ENCODE measurements at regions not wholly inside any gene's neighbourhood (a gene's known extent, or its start where the extent isn't known, plus 50 kb on each side); places are given as distances from the start of the nearest gene placed in this dataset.

DNA sequence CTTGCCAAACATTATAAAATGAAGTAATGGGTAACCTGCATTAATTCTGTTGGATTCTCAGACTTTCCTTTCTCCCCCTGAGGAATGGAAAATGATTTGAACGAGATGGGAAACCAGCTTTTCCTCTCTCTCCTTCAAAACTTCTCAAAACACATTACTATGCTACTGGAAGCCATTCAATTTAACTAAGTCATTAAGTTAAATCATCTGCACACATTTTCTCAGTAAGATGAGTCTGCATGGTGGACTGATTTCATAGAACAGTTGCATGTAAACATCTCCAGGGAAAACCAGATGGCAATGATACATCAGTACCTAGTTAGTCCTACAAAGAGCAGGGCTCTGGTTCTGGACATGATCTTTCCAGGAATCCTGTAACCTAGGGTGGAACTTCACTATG, 59.9 kb downstream of the BMP4 start:
- DNase-seq: no peak
- WGBS (ENCODE audit: insufficient coverage, low lambda C conversion rate): 60% methylated on average over 1 of the region's 1 CpG
- Histone ChIP-seq H3K4me1 (ENCODE audit: control insufficient read depth, insufficient read depth, low read length) (no peaks in the 10 kb centered on the region), H3K36me3 (ENCODE audit: control insufficient read depth, insufficient read depth, low read length) (no peaks in the 10 kb centered on the region), H3K4me3 (ENCODE audit: low read length) (no peak overlapping the region), H3K27ac (ENCODE audit: low read length) (no peak overlapping the region), H3K9me3 (ENCODE audit: control insufficient read depth, low read depth, low read length) (no peaks in the 10 kb centered on the region), H3K27me3 (ENCODE audit: control insufficient read depth, insufficient read depth, low read length) (no peaks in the 10 kb centered on the region)

DNA sequence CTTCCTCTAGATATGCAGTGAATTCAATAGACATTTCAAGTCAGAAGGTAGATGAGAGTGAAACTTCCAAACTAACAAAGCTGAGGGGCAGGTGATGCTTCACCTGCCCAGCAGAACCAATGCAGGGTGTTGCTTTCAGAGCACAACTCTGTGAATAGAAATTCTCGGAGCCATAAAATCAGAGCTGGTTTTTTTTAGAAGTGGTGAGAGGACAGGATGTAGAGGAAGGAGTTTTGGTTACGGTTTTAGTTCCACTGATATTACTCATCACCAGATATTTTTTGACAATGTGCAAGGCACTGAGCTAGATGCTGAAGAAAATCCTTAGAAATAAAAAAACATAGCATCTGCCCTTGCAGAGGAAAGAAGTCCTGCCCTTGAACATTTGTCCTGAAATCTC, 62.2 kb downstream of the BMP4 start:
- H3K9me3 ChIP-seq (ENCODE audit: control insufficient read depth, low read depth, low read length): no peaks in the 10 kb centered on the region
- no peak overlapping the region for H3K4me3 ChIP-seq (ENCODE audit: low read length)
- H3K36me3 ChIP-seq (ENCODE audit: control insufficient read depth, insufficient read depth, low read length): no peaks in the 10 kb centered on the region
- peaks cover 10% of the 10 kb centered on the region for H3K4me1 ChIP-seq (ENCODE audit: control insufficient read depth, insufficient read depth, low read length)
- no peak for DNase-seq
- no peaks in the 10 kb centered on the region for H3K27me3 ChIP-seq (ENCODE audit: control insufficient read depth, insufficient read depth, low read length)
- no peak overlapping the region for H3K27ac ChIP-seq (ENCODE audit: low read length)
- no CpG with 5 or more reads among the region's 2 CpGs for WGBS (ENCODE audit: insufficient coverage, low lambda C conversion rate)

DNA sequence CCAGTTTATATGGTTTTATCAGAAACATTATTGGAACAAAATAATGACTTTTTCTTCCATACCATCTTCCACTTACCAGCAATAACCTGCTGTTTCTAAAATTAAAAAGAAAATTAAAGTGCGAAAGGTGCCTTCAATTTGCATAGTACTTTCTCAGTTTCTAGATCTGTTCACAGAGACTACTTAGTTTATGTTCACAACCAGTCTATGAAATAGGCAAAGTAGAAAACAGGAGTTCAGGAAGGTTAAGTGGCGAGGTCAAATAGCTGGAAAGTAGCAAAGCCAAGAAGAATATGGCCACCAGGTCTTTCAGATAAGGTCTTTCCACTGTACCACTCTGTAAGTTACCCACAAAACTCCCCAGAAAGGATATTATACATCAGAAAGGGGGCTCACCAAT, 63.3 kb downstream of the BMP4 start:
- Histone ChIP-seq H3K4me3 (ENCODE audit: low read length) (no peak overlapping the region), H3K36me3 (ENCODE audit: control insufficient read depth, insufficient read depth, low read length) (no peaks in the 10 kb centered on the region), H3K27me3 (ENCODE audit: control insufficient read depth, insufficient read depth, low read length) (no peaks in the 10 kb centered on the region), H3K9me3 (ENCODE audit: control insufficient read depth, low read depth, low read length) (no peaks in the 10 kb centered on the region), H3K27ac (ENCODE audit: low read length) (no peak overlapping the region), H3K4me1 (ENCODE audit: control insufficient read depth, insufficient read depth, low read length) (peaks cover 14% of the 10 kb centered on the region)
- WGBS (ENCODE audit: insufficient coverage, low lambda C conversion rate): no CpG with 5 or more reads among the region's 2 CpGs
- DNase-seq: no peak

DNA sequence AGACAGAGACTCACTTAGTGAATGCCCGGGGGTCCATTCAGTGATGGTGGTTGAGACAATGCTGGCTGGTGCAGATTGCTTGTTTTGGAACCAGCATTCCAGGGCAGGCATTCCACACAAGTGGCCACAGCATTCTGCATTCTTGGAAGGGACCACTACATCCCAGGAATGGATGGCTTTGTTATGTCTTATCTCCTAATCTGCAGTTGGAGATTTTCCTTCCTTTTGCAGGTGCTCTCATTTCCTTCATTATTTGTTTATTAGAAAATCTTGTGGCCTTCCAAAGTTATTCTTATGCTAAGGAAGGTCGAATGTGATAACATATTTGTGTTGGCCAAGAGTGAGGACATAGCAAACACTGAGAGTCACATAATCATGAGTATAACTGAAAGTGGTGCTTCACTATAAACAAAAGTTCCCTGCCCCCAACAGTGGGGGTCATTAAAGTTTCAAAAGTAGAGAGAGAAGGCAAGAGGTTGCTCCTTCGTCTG, 66.0 kb downstream of the BMP4 start:
- no peak overlapping the region for H3K27ac ChIP-seq (ENCODE audit: low read length)
- no peaks in the 10 kb centered on the region for H3K36me3 ChIP-seq (ENCODE audit: control insufficient read depth, insufficient read depth, low read length)
- H3K4me3 ChIP-seq (ENCODE audit: low read length): no peak overlapping the region
- H3K27me3 ChIP-seq (ENCODE audit: control insufficient read depth, insufficient read depth, low read length): no peaks in the 10 kb centered on the region
- H3K9me3 ChIP-seq (ENCODE audit: control insufficient read depth, low read depth, low read length): no peaks in the 10 kb centered on the region
- no CpG with 5 or more reads among the region's 3 CpGs for WGBS (ENCODE audit: insufficient coverage, low lambda C conversion rate)
- no peak for DNase-seq
- H3K4me1 ChIP-seq (ENCODE audit: control insufficient read depth, insufficient read depth, low read length): peaks cover 25% of the 10 kb centered on the region

DNA sequence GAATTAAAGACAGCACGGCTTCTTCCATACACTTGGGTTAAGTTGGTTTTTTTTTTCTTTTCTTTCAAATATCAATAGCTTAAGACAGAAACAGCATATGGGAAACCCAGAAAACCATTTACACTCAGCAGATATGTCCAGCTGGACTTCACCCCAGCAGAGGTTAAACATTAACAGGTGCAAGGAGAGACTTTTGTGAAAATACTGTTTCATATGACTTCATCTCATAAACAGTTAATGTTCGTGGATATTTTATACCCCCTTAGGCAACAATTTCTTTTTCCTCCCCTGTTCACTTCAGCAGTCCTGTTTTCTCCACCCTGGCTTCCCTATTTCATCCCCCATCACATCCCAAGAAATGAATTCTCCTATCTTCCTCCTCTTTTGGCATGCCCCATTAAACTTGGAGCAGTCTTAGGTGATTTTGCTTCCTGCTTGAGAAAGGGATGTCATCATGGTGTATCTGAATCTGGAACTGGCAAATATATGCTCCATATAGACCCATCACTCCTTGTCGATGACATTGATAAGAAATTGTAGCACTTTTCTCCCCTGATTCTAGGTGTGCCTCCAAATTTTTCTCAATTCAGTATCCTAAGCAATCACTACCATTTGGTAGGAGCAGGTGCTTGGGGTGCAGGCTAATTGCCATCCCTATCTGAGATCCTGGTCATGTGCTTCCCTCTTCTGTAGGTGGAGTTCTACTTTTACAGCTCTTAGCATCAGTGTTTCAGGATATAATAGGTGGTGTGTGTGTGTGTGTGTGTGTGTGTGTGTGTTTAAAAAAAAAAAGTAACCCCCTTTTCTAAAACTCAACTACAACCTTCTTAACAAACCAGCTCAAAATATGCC, 67.9 kb downstream of the BMP4 start:
- no peaks in the 10 kb centered on the region for H3K36me3 ChIP-seq (ENCODE audit: control insufficient read depth, insufficient read depth, low read length)
- no peak overlapping the region for H3K4me3 ChIP-seq (ENCODE audit: low read length)
- H3K4me1 ChIP-seq (ENCODE audit: control insufficient read depth, insufficient read depth, low read length): peaks cover 25% of the 10 kb centered on the region
- DNase-seq: peak; percentile 73 to 95
- 38% methylated on average over 1 of the region's 3 CpGs for WGBS (ENCODE audit: insufficient coverage, low lambda C conversion rate)
- peak overlapping the region; percentile 95 for H3K27ac ChIP-seq (ENCODE audit: low read length)
- no peaks in the 10 kb centered on the region for H3K27me3 ChIP-seq (ENCODE audit: control insufficient read depth, insufficient read depth, low read length)
- no peaks in the 10 kb centered on the region for H3K9me3 ChIP-seq (ENCODE audit: control insufficient read depth, low read depth, low read length)

DNA sequence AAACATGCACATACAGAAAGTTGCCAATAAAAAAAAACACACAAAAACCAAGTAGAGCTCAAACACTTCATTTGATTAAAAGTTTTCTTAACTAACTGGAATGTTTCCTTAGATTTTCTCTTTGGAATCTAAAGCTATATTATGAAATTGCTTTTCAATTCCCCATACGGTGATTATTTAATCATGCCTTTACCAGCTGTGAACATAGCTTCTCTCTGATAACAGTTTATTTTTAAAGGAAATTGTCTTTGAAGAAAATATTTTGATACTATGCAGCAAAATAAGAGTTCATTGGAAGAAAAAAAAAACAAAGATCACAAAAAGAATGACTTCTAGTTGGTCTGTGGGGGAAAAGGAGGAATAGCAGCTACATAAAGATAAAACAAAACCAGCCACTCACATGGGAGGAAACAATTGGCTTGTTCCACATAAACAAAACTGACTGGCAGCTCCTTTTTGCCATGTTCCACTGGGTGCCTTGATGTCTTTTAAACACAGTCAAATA, 71.4 kb downstream of the BMP4 start:
- H3K27ac ChIP-seq (ENCODE audit: low read length): no peak overlapping the region
- DNase-seq: no peak
- H3K9me3 ChIP-seq (ENCODE audit: control insufficient read depth, low read depth, low read length): no peaks in the 10 kb centered on the region
- WGBS (ENCODE audit: insufficient coverage, low lambda C conversion rate): no CpG with 5 or more reads among the region's 1 CpG
- H3K36me3 ChIP-seq (ENCODE audit: control insufficient read depth, insufficient read depth, low read length): no peaks in the 10 kb centered on the region
- H3K4me3 ChIP-seq (ENCODE audit: low read length): no peak overlapping the region
- H3K4me1 ChIP-seq (ENCODE audit: control insufficient read depth, insufficient read depth, low read length): peaks cover 37% of the 10 kb centered on the region
- H3K27me3 ChIP-seq (ENCODE audit: control insufficient read depth, insufficient read depth, low read length): no peaks in the 10 kb centered on the region

DNA sequence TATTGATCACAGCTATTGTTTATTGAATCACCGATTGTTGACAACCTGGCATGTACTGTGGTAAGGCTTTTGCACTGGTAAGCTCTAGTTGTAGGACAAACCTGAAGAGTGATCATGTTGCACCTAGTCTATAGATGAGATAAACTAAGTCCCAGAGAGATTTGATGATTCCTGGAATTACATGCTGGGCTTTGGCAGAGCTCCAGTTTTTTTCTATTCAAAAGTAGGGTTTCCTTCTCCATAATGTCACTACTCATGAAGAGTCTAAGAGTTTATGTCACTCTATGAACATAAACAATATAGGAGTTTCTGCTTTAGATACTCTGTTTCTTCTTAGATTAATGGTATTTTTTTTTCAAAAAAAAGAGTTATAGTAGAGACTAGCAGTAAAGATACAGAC, 72.0 kb downstream of the BMP4 start:
- H3K27me3 ChIP-seq (ENCODE audit: control insufficient read depth, insufficient read depth, low read length): no peaks in the 10 kb centered on the region
- no peaks in the 10 kb centered on the region for H3K36me3 ChIP-seq (ENCODE audit: control insufficient read depth, insufficient read depth, low read length)
- no peak for DNase-seq
- no peak overlapping the region for H3K4me3 ChIP-seq (ENCODE audit: low read length)
- peaks cover 32% of the 10 kb centered on the region for H3K4me1 ChIP-seq (ENCODE audit: control insufficient read depth, insufficient read depth, low read length)
- H3K27ac ChIP-seq (ENCODE audit: low read length): no peak overlapping the region
- H3K9me3 ChIP-seq (ENCODE audit: control insufficient read depth, low read depth, low read length): no peaks in the 10 kb centered on the region
- WGBS (ENCODE audit: insufficient coverage, low lambda C conversion rate): no CpG with 5 or more reads among the region's 1 CpG

DNA sequence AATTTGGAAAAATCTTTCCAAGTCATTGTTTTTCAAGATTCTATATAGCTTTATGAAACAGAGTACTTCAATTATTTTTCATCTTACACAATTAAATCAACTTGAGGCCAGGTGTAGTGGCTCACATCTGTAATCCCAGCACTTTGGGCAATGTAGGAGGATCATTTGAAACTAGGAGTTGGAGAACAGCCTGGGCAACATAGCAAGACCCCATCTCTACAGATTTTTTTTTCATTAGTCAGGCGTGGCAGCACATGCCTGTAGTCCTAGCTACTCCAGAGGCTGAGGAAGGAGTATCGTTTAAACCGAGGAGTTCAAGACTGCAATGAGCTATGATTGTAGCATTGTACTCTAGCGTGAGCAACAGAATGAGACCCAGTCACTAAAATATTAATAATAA, 72.9 kb downstream of the BMP4 start:
- Histone ChIP-seq H3K9me3 (ENCODE audit: control insufficient read depth, low read depth, low read length) (no peaks in the 10 kb centered on the region), H3K4me3 (ENCODE audit: low read length) (no peak overlapping the region), H3K27ac (ENCODE audit: low read length) (no peak overlapping the region), H3K4me1 (ENCODE audit: control insufficient read depth, insufficient read depth, low read length) (peaks cover 27% of the 10 kb centered on the region), H3K27me3 (ENCODE audit: control insufficient read depth, insufficient read depth, low read length) (no peaks in the 10 kb centered on the region), H3K36me3 (ENCODE audit: control insufficient read depth, insufficient read depth, low read length) (no peaks in the 10 kb centered on the region)
- DNase-seq: no peak
- WGBS (ENCODE audit: insufficient coverage, low lambda C conversion rate): 100% methylated on average over 2 of the region's 4 CpGs

DNA sequence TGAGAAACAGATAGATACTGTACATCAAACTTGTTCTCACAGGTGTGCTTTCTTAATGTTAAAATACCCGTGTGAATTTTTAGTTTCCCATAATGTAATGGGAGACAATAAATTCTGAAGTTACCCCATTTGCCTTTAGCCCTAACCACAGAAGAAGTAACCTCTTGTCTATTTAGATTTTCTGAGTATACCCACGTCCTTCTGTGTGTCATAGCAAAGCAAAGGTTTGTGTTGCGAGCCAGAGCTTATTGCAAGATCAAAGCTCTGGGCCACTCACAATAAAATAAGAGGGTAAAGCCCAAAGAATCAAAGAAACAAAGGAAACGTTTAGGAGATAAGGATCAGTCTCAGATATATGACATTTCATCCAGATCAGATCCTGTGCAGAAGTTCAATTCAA, 73.9 kb downstream of the BMP4 start:
- no peak overlapping the region for H3K27ac ChIP-seq (ENCODE audit: low read length)
- H3K4me1 ChIP-seq (ENCODE audit: control insufficient read depth, insufficient read depth, low read length): peaks cover 24% of the 10 kb centered on the region
- H3K36me3 ChIP-seq (ENCODE audit: control insufficient read depth, insufficient read depth, low read length): no peaks in the 10 kb centered on the region
- DNase-seq: no peak
- no peaks in the 10 kb centered on the region for H3K27me3 ChIP-seq (ENCODE audit: control insufficient read depth, insufficient read depth, low read length)
- no peaks in the 10 kb centered on the region for H3K9me3 ChIP-seq (ENCODE audit: control insufficient read depth, low read depth, low read length)
- H3K4me3 ChIP-seq (ENCODE audit: low read length): no peak overlapping the region
- WGBS (ENCODE audit: insufficient coverage, low lambda C conversion rate): 10% methylated on average over 3 of the region's 4 CpGs

DNA sequence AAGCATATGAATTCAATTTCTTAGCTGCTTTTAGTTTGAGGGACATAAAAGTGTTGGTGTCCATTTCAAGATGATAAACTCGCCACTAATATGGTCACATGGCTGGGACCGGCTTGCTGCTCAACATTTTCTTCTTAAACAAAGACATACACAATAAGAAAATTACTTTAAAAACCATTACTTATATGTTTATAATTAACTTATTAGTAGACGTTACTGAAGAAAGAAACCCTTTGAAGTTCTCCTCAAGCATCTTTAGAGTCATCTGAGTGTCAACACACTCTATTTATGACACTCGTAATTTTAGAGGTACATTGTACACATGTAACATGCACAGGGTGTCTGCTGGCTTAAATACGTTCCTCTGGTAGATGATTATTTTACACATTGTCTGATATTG, 74.7 kb downstream of the BMP4 start:
- Histone ChIP-seq H3K4me1 (ENCODE audit: control insufficient read depth, insufficient read depth, low read length) (peaks cover 22% of the 10 kb centered on the region), H3K27ac (ENCODE audit: low read length) (peak overlapping the region; percentile 79), H3K4me3 (ENCODE audit: low read length) (no peak overlapping the region), H3K36me3 (ENCODE audit: control insufficient read depth, insufficient read depth, low read length) (no peaks in the 10 kb centered on the region), H3K9me3 (ENCODE audit: control insufficient read depth, low read depth, low read length) (no peaks in the 10 kb centered on the region), H3K27me3 (ENCODE audit: control insufficient read depth, insufficient read depth, low read length) (no peaks in the 10 kb centered on the region)
- no peak for DNase-seq
- WGBS (ENCODE audit: insufficient coverage, low lambda C conversion rate): 40% methylated on average over 1 of the region's 5 CpGs
